ENCODE measurements at regions not wholly inside any gene's neighbourhood (a gene's known extent, or its start where the extent isn't known, plus 50 kb on each side); places are given as distances from the start of the nearest gene placed in this dataset.

- no peaks in the 10 kb centered on the region for H3K79me2 ChIP-seq (ENCODE audit: insufficient read depth)
- TF ChIP-seq EZH2phosphoT487 (IDR thresholded peaks at IDR 0.05; ENCODE audit: insufficient read depth, low read depth) (no peak), EZH2 (IDR thresholded peaks at IDR 0.05; ENCODE audit: insufficient read depth, poor library complexity, severe bottlenecking) (no peak)
Observed at GRCh38 chr4:148561467-148561866, 119.3 kb upstream of the NR3C2 start.

GRCh38 chr4:148557793-148558192 is 115.6 kb upstream of the NR3C2 start:
- WGBS, 2 experiments (ENCODE audit: low coverage in 1 of 2, low lambda C conversion rate in 2 of 2, missing lambda C conversion rate in 2 of 2), result 37 to 56% methylated on average over 3 of the region's 3 CpGs
- Histone ChIP-seq H3K4me2 (ENCODE audit: unreplicated experiment) (no peak overlapping the region), H3K4me3 (no peak overlapping the region), H2AFZ (no peak overlapping the region), H3F3A (ENCODE audit: insufficient read depth) (no peaks in the 10 kb centered on the region), H3K4me1 (ENCODE audit: insufficient read depth) (no peaks in the 10 kb centered on the region), H3K36me3 (ENCODE audit: low read depth) (no peaks in the 10 kb centered on the region), H3K9me3 (ENCODE audit: low read depth) (no peaks in the 10 kb centered on the region), H3K27ac (no peak overlapping the region), H3K9me2 (ENCODE audit: insufficient read depth) (no peaks in the 10 kb centered on the region), H3K79me2 (ENCODE audit: insufficient read depth) (no peaks in the 10 kb centered on the region), H4K20me1 (ENCODE audit: insufficient read depth) (no peaks in the 10 kb centered on the region), H3K9ac (no peak overlapping the region), H3K27me3 (replicated peaks; ENCODE audit: insufficient read depth) (no peaks in the 10 kb centered on the region)
- DNase-seq, result no peak
- in situ Hi-C loops (cut with MboI), result no loop called here
- TF ChIP-seq EZH2phosphoT487 (IDR thresholded peaks at IDR 0.05; ENCODE audit: insufficient read depth, low read depth), result no peak
- TF ChIP-seq EZH2 (IDR thresholded peaks at IDR 0.05; ENCODE audit: insufficient read depth, poor library complexity, severe bottlenecking), result no peak

More at GRCh38 chr4:148561467-148561866, 119.3 kb upstream of the NR3C2 start:
- no peaks in the 10 kb centered on the region for H3K4me1 ChIP-seq (ENCODE audit: insufficient read depth)
- H2AFZ ChIP-seq, result no peak overlapping the region
- no peaks in the 10 kb centered on the region for H3K36me3 ChIP-seq (ENCODE audit: low read depth)
- no peaks in the 10 kb centered on the region for H3K9me3 ChIP-seq (ENCODE audit: low read depth)
- no peaks in the 10 kb centered on the region for H3K9me2 ChIP-seq (ENCODE audit: insufficient read depth)
- no peak overlapping the region for H3K9ac ChIP-seq
- no peaks in the 10 kb centered on the region for H3K27me3 ChIP-seq (replicated peaks; ENCODE audit: insufficient read depth)
- DNase-seq, result no peak
- H4K20me1 ChIP-seq (ENCODE audit: insufficient read depth), result no peaks in the 10 kb centered on the region
- 16 to 33% methylated on average over 1 of the region's 1 CpG for WGBS, 2 experiments (ENCODE audit: low coverage in 1 of 2, low lambda C conversion rate in 2 of 2, missing lambda C conversion rate in 2 of 2)
- no peaks in the 10 kb centered on the region for H3F3A ChIP-seq (ENCODE audit: insufficient read depth)
- no peak overlapping the region for H3K4me2 ChIP-seq (ENCODE audit: unreplicated experiment)
- H3K27ac ChIP-seq, result no peak overlapping the region
- H3K4me3 ChIP-seq, result no peak overlapping the region
- in situ Hi-C loops (cut with MboI), result no loop called here

DNA sequence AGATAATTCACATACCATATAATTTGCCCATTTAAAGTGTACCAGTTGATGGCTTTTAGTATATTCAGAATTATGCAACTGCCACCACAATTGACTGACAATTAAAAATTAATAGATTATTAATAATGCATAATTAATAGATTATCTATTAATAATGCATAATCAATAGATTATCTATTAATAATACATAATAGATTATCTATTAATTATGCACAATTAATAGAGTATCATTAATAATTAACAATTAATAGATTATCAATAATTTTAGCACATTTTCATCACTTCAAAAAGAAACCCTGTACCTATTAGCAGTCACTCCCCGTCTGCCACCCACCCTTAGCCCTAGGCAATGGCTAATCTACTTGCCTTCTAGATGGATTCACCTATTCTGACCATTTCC is 108.6 kb upstream of the NR3C2 start:
- in situ Hi-C loops (cut with MboI), result no loop called here
- no peaks in the 10 kb centered on the region for H3K36me3 ChIP-seq (ENCODE audit: low read depth)
- H3F3A ChIP-seq (ENCODE audit: insufficient read depth), result no peaks in the 10 kb centered on the region
- H2AFZ ChIP-seq, result no peak overlapping the region
- H3K9me3 ChIP-seq (ENCODE audit: low read depth), result no peaks in the 10 kb centered on the region
- H3K9me2 ChIP-seq (ENCODE audit: insufficient read depth), result no peaks in the 10 kb centered on the region
- H3K9ac ChIP-seq, result no peak overlapping the region
- no peaks in the 10 kb centered on the region for H4K20me1 ChIP-seq (ENCODE audit: insufficient read depth)
- H3K4me1 ChIP-seq (ENCODE audit: insufficient read depth), result no peaks in the 10 kb centered on the region
- no peaks in the 10 kb centered on the region for H3K79me2 ChIP-seq (ENCODE audit: insufficient read depth)
- H3K27me3 ChIP-seq (replicated peaks; ENCODE audit: insufficient read depth), result no peaks in the 10 kb centered on the region
- no peak overlapping the region for H3K4me3 ChIP-seq
- TF ChIP-seq EZH2phosphoT487 (IDR thresholded peaks at IDR 0.05; ENCODE audit: insufficient read depth, low read depth) (no peak), EZH2 (IDR thresholded peaks at IDR 0.05; ENCODE audit: insufficient read depth, poor library complexity, severe bottlenecking) (no peak)
- DNase-seq, result no peak
- WGBS, 2 experiments (ENCODE audit: low coverage in 1 of 2, low lambda C conversion rate in 2 of 2, missing lambda C conversion rate in 2 of 2), result 14 to 21% methylated on average over 1 of the region's 1 CpG
- no peak overlapping the region for H3K27ac ChIP-seq
- H3K4me2 ChIP-seq (ENCODE audit: unreplicated experiment), result no peak overlapping the region

DNA sequence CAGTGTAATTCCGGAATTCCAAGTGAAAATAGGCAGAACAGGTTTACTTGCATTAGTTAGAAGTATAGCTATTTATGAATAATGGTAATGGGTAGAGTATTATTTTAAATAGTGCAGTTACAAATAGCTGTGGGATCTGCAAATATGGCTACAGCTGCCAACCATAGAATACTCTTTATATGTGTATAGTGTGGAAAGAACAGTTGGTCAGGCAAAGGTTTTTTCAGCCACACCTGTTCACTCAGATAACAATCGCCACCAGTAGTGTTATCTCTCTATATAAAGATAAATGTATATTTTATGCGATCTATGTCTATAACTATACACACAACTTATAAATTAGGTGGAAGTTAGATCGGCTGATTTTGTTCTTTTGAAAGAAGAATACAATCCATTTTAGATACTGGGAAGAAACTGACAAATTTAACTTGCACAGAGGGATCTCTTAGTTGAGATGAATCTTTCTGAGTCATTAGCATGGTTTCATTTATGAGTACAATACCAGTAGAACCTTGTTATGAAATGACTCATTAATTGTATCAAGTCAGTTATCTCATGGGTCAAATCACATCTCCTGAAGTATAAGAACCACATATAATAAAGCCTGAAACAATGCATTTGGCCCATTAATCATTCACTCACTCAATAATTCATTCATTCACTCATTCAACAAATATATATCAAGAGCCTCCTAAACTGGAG is 100.9 kb upstream of the NR3C2 start:
- Histone ChIP-seq H3K4me1 (ENCODE audit: insufficient read depth) (no peaks in the 10 kb centered on the region), H3K36me3 (ENCODE audit: low read depth) (no peaks in the 10 kb centered on the region), H3K9me3 (ENCODE audit: low read depth) (no peaks in the 10 kb centered on the region), H3K4me2 (ENCODE audit: unreplicated experiment) (no peak overlapping the region), H3K4me3 (no peak overlapping the region), H3F3A (ENCODE audit: insufficient read depth) (no peaks in the 10 kb centered on the region), H4K20me1 (ENCODE audit: insufficient read depth) (no peaks in the 10 kb centered on the region), H2AFZ (no peak overlapping the region), H3K27ac (no peak overlapping the region), H3K9ac (no peak overlapping the region), H3K9me2 (ENCODE audit: insufficient read depth) (no peaks in the 10 kb centered on the region), H3K79me2 (ENCODE audit: insufficient read depth) (no peaks in the 10 kb centered on the region), H3K27me3 (replicated peaks; ENCODE audit: insufficient read depth) (no peaks in the 10 kb centered on the region)
- DNase-seq, result no peak
- WGBS, 2 experiments (ENCODE audit: low coverage in 1 of 2, low lambda C conversion rate in 2 of 2, missing lambda C conversion rate in 2 of 2), result 64% methylated on average over 4 of the region's 4 CpGs
- in situ Hi-C loops (cut with MboI), result no loop called here
- no peak for TF ChIP-seq EZH2phosphoT487 (IDR thresholded peaks at IDR 0.05; ENCODE audit: insufficient read depth, low read depth)
- no peak for TF ChIP-seq EZH2 (IDR thresholded peaks at IDR 0.05; ENCODE audit: insufficient read depth, poor library complexity, severe bottlenecking)
